ENCODE measurements at regions not wholly inside any gene's neighbourhood (a gene's known extent, or its start where the extent isn't known, plus 50 kb on each side); places are given as distances from the start of the nearest gene placed in this dataset.

- no peaks in the 10 kb centered on the region for H3K36me3 ChIP-seq
- TF ChIP-seq CTCF (IDR thresholded peaks at IDR 0.05), result no peak
- intact Hi-C loops (cut with DNase I), result no loop called here
- DNase-seq, result peak in 1 of 2 donors; percentile 11
- H3K9me3 ChIP-seq, result no peaks in the 10 kb centered on the region
- H3K4me1 ChIP-seq, result no peaks in the 10 kb centered on the region
- H3K4me3 ChIP-seq, result no peak overlapping the region
- ATAC-seq, result peak in 7 of 8 donors; percentile 51 to 93 (median 71)
- 54 to 57% methylated on average over 2 of the region's 2 CpGs for WGBS, 2 donors
- peak overlapping the region in 2 of 10 donors; percentile 39 to 45 for H3K27ac ChIP-seq
- no peaks in the 10 kb centered on the region for H3K27me3 ChIP-seq
These were observed 1293.7 kb upstream of the FAM98A start for GRCh38 chr2:34892766-34893165.

- intact Hi-C loops (cut with DNase I), result no loop called here
- Histone ChIP-seq H3K9me3 (no peaks in the 10 kb centered on the region), H3K4me3 (no peak overlapping the region), H3K27me3 (no peaks in the 10 kb centered on the region), H3K36me3 (no peaks in the 10 kb centered on the region), H3K4me1 (no peaks in the 10 kb centered on the region), H3K27ac (peak overlapping the region in 2 of 10 donors; percentile 39 to 45)
- DNase-seq (no peak), ATAC-seq (peak in 3 of 8 donors; percentile 49 to 59 (median 58))
- TF ChIP-seq CTCF (IDR thresholded peaks at IDR 0.05), result no peak
- WGBS, 2 donors, result 46 to 47% methylated on average over 5 of the region's 5 CpGs
These were observed 1293.2 kb upstream of the FAM98A start for GRCh38 chr2:34892256-34892655.

DNA sequence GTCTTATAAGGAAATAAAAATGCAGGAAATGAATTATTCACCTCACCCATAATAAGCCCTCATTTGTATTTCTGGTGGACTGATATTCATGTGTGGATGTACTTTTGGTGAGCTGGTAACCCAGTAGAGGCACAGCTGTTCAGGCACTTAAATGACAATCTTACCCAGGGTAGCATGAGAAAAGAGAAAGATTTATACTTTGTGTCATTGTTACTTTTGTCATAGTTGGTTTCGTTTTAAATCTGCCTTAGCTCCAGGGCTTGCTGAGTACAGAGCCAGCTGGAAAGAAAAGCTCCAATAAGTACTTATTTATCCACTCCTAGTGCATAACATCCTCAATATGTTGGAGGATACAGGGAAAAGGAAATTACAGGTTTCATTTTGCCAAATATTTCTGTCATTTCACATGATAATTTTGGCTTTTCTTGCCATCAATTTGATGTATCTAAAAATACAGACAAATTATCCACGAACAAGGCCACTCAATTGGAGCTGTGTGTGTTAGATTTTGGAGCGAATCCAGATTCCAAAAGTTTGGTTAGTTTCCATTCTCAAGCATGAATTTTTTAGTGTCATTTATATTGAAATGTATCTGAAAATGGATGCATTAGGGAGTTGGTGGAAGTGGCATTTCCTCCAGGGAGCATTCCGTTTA, 1276.1 kb upstream of the FAM98A start:
- peaks cover 0 to 5% (median 0%) of the 10 kb centered on the region in 9 donors for H3K4me1 ChIP-seq
- 44 to 45% methylated on average over 4 of the region's 4 CpGs for WGBS, 2 donors
- DNase-seq (no peak), ATAC-seq (no peak)
- H3K27me3 ChIP-seq, result no peaks in the 10 kb centered on the region
- H3K36me3 ChIP-seq, result no peaks in the 10 kb centered on the region
- H3K27ac ChIP-seq, result no peak overlapping the region
- intact Hi-C loops (cut with DNase I), result no loop called here
- H3K9me3 ChIP-seq, result no peaks in the 10 kb centered on the region
- no peak overlapping the region for H3K4me3 ChIP-seq
- TF ChIP-seq CTCF (IDR thresholded peaks at IDR 0.05), result no peak

DNA sequence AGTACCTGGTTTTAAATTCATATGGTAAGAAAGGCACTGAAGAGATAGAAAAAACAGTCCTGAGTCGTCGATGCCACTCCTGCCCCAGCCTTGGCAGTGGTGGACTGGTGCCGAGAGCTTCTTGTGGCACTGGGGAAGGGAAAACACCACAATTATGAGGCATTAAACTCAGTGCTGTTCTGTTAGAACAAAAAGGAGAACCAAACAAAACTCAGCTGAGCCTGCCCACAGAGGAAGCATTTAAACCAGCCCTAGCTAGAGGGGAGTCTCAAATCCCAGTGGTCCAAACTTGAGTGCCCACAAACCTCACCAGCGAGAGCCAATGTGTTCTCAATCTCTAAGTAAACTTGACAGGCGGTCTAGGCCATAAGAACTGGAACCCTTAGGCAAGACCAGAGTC, 1254.5 kb upstream of the FAM98A start:
- peaks cover 0 to 31% (median 3%) of the 10 kb centered on the region in 11 donors for H3K9me3 ChIP-seq
- intact Hi-C loops (cut with DNase I), result no loop called here
- TF ChIP-seq CTCF (IDR thresholded peaks at IDR 0.05), result no peak

More for the DNA sequence above, 1254.5 kb upstream of the FAM98A start:
- no peak overlapping the region for H3K4me3 ChIP-seq
- no peak for DNase-seq
- H3K36me3 ChIP-seq, result no peaks in the 10 kb centered on the region
- H3K4me1 ChIP-seq, result no peaks in the 10 kb centered on the region
- 76 to 90% methylated on average over 5 of the region's 5 CpGs for WGBS, 2 donors
- no peak for ATAC-seq
- H3K27ac ChIP-seq, result no peak overlapping the region
- H3K27me3 ChIP-seq, result no peaks in the 10 kb centered on the region

Measured in heart right ventricle (tissue), 16 donors.